Loucy (cell line): ENCODE measurements at regions not wholly inside any gene's neighbourhood (a gene's known extent, or its start where the extent isn't known, plus 50 kb on each side); places are given as distances from the start of the nearest gene placed in this dataset.
"Not testable (repeated sequence)": the region's sequence is repeated elsewhere in the genome, so short reads cannot be mapped to it uniquely, and the experiment has no call there.

Experiments used
- H2AFZ ChIP-seq: fragments of 200-600 bp; sonication (generic); 2 replicates; pipeline ENCODE4 v1.6.0; 2016; ENCODE audit warnings: antibody characterized with exemption, mild to moderate bottlenecking, low read length, moderate library complexity
- H3F3A ChIP-seq: fragments of 200-600 bp; 2 replicates; pipeline ENCODE4 v1.6.0; 2016; ENCODE audit warnings: antibody characterized with exemption, low read depth, mild to moderate bottlenecking
- H3K27me3 ChIP-seq: fragments of 200-600 bp; sonication (generic); 2 replicates; pipeline ENCODE4 v1.6.1; 2014; ENCODE audit warnings: low read length, mild to moderate bottlenecking; ENCODE audit not compliant: insufficient read depth, poor library complexity, severe bottlenecking
- H3K36me3 ChIP-seq: fragments of 200-600 bp; sonication (generic); 2 replicates; pipeline ENCODE4 v1.6.1; 2016; ENCODE audit warnings: low read length; ENCODE audit not compliant: insufficient read depth
- H3K4me1 ChIP-seq: fragments of 200-600 bp; sonication (generic); 2 replicates; pipeline ENCODE4 v1.5.1; 2014; ENCODE audit warnings: low read length, mild to moderate bottlenecking; ENCODE audit not compliant: insufficient read depth, poor library complexity, severe bottlenecking
- H3K4me2 ChIP-seq: fragments of 200-600 bp; sonication (generic); 2 replicates; pipeline ENCODE4 v1.6.0; 2014; ENCODE audit warnings: antibody characterized with exemption, low read length, low read depth, mild to moderate bottlenecking; ENCODE audit not compliant: poor library complexity, severe bottlenecking
- H3K4me3 ChIP-seq: fragments of 200-600 bp; sonication (generic); 2 replicates; pipeline ENCODE4 v1.5.1; 2014; ENCODE audit warnings: low read length, mild to moderate bottlenecking, mixed read lengths; ENCODE audit not compliant: poor library complexity, severe bottlenecking
- H3K79me2 ChIP-seq: fragments of 200-600 bp; sonication (generic); 2 replicates; pipeline ENCODE4 v1.6.1; 2014; ENCODE audit warnings: low read length; ENCODE audit not compliant: insufficient read depth
- H3K9ac ChIP-seq: fragments of 200-600 bp; sonication (generic); 2 replicates; pipeline ENCODE4 v1.6.0; 2014; ENCODE audit warnings: mild to moderate bottlenecking, low read depth, low read length, moderate library complexity; ENCODE audit not compliant: poor library complexity, severe bottlenecking
- H3K9me2 ChIP-seq: fragments of 200-600 bp; sonication (generic); replicated peaks from 2 replicates; pipeline ENCODE4 v1.6.1; 2016; ENCODE audit warnings: low read depth, low read length, mixed read lengths
- H3K9me3 ChIP-seq: fragments of 200-600 bp; sonication (generic); 2 replicates; pipeline ENCODE4 v1.6.1; 2014; ENCODE audit warnings: mild to moderate bottlenecking, antibody characterized with exemption, low read length, low read depth; ENCODE audit not compliant: insufficient read depth
- H4K20me1 ChIP-seq: fragments of 200-600 bp; sonication (generic); 2 replicates; pipeline ENCODE4 v1.6.0; 2014; ENCODE audit warnings: antibody characterized with exemption, low read length, mild to moderate bottlenecking; ENCODE audit not compliant: insufficient read depth, poor library complexity, severe bottlenecking
- CTCF ChIP-seq: fragments of 200-600 bp; sonication (generic); conservative IDR thresholded peaks from 2 replicates; pipeline ENCODE4 v1.5.1; 2014; ENCODE audit warnings: mild to moderate bottlenecking, antibody characterized with exemption, low read length

DNA sequence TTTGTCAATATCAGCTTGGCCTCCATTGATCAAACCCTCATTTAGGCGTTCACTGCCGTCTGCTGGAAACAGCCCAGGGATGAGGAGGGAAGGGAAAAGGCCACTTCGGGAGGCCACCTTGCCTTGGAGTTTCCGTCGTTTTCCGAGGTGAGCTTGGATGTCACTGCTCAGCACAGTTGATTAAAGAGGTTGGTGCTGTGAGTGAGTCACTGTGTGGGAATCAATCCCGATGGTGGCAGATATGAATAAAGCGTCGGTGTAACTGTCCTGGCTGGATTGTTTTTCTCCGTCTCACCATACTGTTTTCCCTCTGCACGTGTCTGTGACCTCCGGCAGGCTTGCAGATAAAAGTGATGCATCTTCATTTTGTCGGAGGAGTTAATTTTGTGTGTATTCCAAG, 148.1 kb downstream of the NPIPA7 start:
- H3K9me2 ChIP-seq, H3K36me3 ChIP-seq, H3K9me3 ChIP-seq, H3K9ac ChIP-seq, H3K4me1 ChIP-seq, H3K4me2 ChIP-seq, H3K27me3 ChIP-seq, H4K20me1 ChIP-seq, H2AFZ ChIP-seq, H3F3A ChIP-seq, H3K79me2 ChIP-seq, H3K4me3 ChIP-seq: not testable (repeated sequence)

DNA sequence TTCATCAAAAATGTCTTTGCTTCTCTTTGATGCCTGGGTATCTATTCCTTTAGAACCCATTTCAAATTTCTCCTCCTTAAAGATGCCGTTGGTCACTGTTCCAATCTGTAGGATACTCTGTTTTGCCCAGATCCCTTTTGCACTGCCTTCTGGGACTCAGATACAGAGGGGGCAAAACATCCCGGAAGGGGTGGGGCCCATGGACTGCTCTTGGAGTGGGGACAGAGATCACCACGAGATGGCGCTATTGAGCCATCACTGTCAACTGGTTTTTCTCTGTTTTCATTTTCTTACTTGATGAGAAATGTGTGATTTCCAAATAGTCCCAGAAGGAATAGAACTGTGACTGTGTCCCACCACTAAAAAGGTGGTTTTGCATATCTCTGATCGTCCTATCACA, 151.8 kb downstream of the NPIPA7 start:
- H3K4me3 ChIP-seq, H3K79me2 ChIP-seq, H3K4me2 ChIP-seq, H3K9me3 ChIP-seq, H3K27me3 ChIP-seq, H4K20me1 ChIP-seq, H3F3A ChIP-seq, H3K9ac ChIP-seq, H2AFZ ChIP-seq, H3K9me2 ChIP-seq, H3K4me1 ChIP-seq, H3K36me3 ChIP-seq: not testable (repeated sequence)
- TF ChIP-seq CTCF: 0 out of 2 replicates have a peak, but pooled peaks have one; percentile 8

- not testable (repeated sequence) for H2AFZ ChIP-seq
These were observed 156.6 kb downstream of the NPIPA7 start for GRCh38 chr16:16535565-16535964.

DNA sequence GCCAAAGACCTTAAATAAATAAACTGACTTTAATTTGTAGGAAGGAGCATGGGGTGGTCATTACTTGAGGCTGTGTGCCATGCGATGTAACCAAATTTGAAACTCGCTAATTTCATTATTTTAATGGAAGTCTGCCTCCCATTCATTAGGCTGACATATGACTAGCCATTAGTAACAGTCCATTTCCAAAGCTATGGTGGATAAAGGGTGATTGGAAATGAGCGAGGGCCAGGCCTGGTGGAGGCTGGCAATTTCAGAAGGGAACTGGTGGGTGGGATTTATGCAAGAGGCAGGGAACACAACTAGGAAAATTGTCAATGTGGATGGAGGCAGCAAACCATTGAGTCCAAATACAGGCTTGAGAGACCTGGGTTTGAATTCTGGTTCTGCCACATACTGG, 157.2 kb downstream of the NPIPA7 start:
- not testable (repeated sequence) for H3F3A ChIP-seq, H3K4me2 ChIP-seq

More at GRCh38 chr16:16535565-16535964, 156.6 kb downstream of the NPIPA7 start:
- not testable (repeated sequence) for H3K9ac ChIP-seq, H3F3A ChIP-seq, H3K36me3 ChIP-seq, H3K9me2 ChIP-seq, H3K4me3 ChIP-seq, H3K4me2 ChIP-seq, H3K4me1 ChIP-seq, H3K9me3 ChIP-seq, H3K27me3 ChIP-seq, H3K79me2 ChIP-seq, H4K20me1 ChIP-seq

DNA sequence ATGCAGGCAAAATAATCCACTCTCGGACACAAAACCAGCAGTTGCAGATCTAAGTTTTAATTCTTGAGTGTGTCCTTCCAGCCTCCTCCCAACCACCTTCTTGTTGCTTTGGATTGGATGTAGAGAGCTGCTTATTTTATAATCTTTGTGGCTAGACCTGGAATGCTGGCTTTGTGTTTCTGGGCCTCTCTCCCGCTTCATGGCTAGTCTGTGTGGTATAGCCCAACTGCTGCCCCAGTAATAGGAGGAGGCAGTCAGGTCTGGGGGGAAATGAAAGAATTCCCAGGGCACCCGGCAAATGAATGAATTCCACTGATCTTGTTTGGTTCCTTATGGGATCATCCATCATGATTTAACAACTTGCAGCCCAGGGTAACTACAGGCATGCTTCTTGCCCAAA, 170.8 kb downstream of the NPIPA7 start:
- H2AFZ ChIP-seq, H3K9me3 ChIP-seq, H3K79me2 ChIP-seq, H3K4me2 ChIP-seq, H3F3A ChIP-seq, H3K4me3 ChIP-seq, H3K9me2 ChIP-seq, H3K27me3 ChIP-seq, H4K20me1 ChIP-seq, H3K36me3 ChIP-seq, H3K9ac ChIP-seq, H3K4me1 ChIP-seq: not testable (repeated sequence)

More for the DNA sequence above, 157.2 kb downstream of the NPIPA7 start:
- H3K9me3 ChIP-seq, H3K36me3 ChIP-seq, H2AFZ ChIP-seq, H3K9ac ChIP-seq, H3K9me2 ChIP-seq, H3K4me1 ChIP-seq, H3K79me2 ChIP-seq, H3K27me3 ChIP-seq, H4K20me1 ChIP-seq, H3K4me3 ChIP-seq: not testable (repeated sequence)

- not testable (repeated sequence) for H3K4me3 ChIP-seq, H3K27me3 ChIP-seq, H3K9me2 ChIP-seq, H3K9me3 ChIP-seq, H4K20me1 ChIP-seq, H3K79me2 ChIP-seq, H2AFZ ChIP-seq, H3K36me3 ChIP-seq, H3K4me1 ChIP-seq, H3K4me2 ChIP-seq, H3K9ac ChIP-seq, H3F3A ChIP-seq
These were observed 171.9 kb downstream of the NPIPA7 start for GRCh38 chr16:16550824-16551223.

- not testable (repeated sequence) for H3K9me3 ChIP-seq, H3K4me2 ChIP-seq
These were observed 173.9 kb downstream of the NPIPA7 start for GRCh38 chr16:16552819-16553340.

More at GRCh38 chr16:16552819-16553340, 173.9 kb downstream of the NPIPA7 start:
- not testable (repeated sequence) for H4K20me1 ChIP-seq, H3K36me3 ChIP-seq, H3K79me2 ChIP-seq, H3K27me3 ChIP-seq, H3F3A ChIP-seq, H2AFZ ChIP-seq, H3K9ac ChIP-seq, H3K4me3 ChIP-seq, H3K4me1 ChIP-seq, H3K9me2 ChIP-seq
